ENCODE measurements at regions not wholly inside any gene's neighbourhood (a gene's known extent, or its start where the extent isn't known, plus 50 kb on each side); places are given as distances from the start of the nearest gene placed in this dataset.

DNA sequence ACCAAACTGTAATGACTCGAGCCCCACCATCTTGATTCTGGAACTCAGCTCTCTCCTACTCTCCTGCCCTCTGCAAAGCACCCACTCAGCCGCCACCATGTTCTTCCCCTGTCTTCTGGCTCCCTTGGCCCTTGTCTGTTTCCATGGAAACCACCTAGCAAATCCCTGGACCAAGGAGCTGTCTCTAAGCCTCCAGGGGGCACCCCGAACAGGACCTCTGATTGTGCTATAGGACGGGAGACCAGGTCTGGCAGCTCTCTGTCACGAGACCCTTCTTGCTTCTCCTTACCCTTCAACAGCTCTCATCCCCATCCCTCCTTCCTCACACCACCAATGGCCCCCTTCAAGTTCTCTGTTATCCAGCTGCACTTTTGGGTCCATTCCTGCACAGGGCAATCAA is 277.7 kb upstream of the ZNF507 start:
- DNase-seq (ENCODE audit: low spot score): no peak

DNA sequence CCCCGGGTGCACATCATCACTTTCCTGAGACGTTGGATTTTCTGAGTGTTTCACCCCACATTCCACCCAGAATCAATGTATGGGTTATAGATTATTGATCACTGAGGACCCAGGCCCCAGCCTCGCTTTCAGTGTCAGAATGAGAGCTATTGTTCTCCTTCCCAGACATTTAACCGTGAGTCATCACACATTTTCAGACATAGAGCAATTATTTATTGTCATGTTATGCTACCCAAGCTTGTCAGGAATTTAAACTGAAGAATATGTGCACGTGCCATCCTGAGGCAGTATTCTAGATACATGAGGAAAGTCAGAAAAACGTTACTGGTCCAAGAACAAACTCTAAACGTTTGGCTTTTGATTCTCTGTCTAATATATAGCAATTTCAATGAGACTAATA is 276.6 kb upstream of the ZNF507 start:
- Histone ChIP-seq H3K9me3 (ENCODE audit: control insufficient read depth in 4 of 4, low read length in 3 of 4) (no peaks in the 10 kb centered on the region), H3K4me1 (ENCODE audit: control insufficient read depth in 4 of 4, insufficient read depth in 4 of 4, low read length in 3 of 4) (no peaks in the 10 kb centered on the region), H3K9ac (ENCODE audit: low read depth in 1 of 2, low read length in 2 of 2) (no peak overlapping the region), H3K4me3 (ENCODE audit: low read depth in 1 of 3, low read length in 3 of 3) (no peak overlapping the region), H3K36me3 (ENCODE audit: control insufficient read depth in 4 of 4, insufficient read depth in 3 of 4, low read depth in 1 of 4, low read length in 3 of 4) (no peaks in the 10 kb centered on the region), H3K27ac (ENCODE audit: low read depth in 1 of 2, low read length in 2 of 2) (no peak overlapping the region), H3K27me3 (ENCODE audit: control insufficient read depth in 4 of 4, insufficient read depth in 4 of 4, low read length in 3 of 4) (peaks cover 0 to 4% (median 0%) of the 10 kb centered on the region in 4 donors)
- 54% methylated on average over 7 of the region's 7 CpGs for WGBS
- DNase-seq (ENCODE audit: low spot score): no peak
- no peak for TF ChIP-seq JUND (IDR thresholded peaks at IDR 0.05)
- TF ChIP-seq, protein P1, sequence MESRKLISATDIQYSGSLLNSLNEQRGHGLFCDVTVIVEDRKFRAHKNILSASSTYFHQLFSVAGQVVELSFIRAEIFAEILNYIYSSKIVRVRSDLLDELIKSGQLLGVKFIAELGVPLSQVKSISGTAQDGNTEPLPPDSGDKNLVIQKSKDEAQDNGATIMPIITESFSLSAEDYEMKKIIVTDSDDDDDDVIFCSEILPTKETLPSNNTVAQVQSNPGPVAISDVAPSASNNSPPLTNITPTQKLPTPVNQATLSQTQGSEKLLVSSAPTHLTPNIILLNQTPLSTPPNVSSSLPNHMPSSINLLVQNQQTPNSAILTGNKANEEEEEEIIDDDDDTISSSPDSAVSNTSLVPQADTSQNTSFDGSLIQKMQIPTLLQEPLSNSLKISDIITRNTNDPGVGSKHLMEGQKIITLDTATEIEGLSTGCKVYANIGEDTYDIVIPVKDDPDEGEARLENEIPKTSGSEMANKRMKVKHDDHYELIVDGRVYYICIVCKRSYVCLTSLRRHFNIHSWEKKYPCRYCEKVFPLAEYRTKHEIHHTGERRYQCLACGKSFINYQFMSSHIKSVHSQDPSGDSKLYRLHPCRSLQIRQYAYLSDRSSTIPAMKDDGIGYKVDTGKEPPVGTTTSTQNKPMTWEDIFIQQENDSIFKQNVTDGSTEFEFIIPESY (IDR thresholded peaks at IDR 0.05): no peak
- TF ChIP-seq, protein P2, sequence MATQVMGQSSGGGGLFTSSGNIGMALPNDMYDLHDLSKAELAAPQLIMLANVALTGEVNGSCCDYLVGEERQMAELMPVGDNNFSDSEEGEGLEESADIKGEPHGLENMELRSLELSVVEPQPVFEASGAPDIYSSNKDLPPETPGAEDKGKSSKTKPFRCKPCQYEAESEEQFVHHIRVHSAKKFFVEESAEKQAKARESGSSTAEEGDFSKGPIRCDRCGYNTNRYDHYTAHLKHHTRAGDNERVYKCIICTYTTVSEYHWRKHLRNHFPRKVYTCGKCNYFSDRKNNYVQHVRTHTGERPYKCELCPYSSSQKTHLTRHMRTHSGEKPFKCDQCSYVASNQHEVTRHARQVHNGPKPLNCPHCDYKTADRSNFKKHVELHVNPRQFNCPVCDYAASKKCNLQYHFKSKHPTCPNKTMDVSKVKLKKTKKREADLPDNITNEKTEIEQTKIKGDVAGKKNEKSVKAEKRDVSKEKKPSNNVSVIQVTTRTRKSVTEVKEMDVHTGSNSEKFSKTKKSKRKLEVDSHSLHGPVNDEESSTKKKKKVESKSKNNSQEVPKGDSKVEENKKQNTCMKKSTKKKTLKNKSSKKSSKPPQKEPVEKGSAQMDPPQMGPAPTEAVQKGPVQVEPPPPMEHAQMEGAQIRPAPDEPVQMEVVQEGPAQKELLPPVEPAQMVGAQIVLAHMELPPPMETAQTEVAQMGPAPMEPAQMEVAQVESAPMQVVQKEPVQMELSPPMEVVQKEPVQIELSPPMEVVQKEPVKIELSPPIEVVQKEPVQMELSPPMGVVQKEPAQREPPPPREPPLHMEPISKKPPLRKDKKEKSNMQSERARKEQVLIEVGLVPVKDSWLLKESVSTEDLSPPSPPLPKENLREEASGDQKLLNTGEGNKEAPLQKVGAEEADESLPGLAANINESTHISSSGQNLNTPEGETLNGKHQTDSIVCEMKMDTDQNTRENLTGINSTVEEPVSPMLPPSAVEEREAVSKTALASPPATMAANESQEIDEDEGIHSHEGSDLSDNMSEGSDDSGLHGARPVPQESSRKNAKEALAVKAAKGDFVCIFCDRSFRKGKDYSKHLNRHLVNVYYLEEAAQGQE (IDR thresholded peaks at IDR 0.05): no peak
- no peak for TF ChIP-seq RXRA (IDR thresholded peaks at IDR 0.05)
- no peak for TF ChIP-seq RAD21 (IDR thresholded peaks at IDR 0.05)
- TF ChIP-seq, protein P3, sequence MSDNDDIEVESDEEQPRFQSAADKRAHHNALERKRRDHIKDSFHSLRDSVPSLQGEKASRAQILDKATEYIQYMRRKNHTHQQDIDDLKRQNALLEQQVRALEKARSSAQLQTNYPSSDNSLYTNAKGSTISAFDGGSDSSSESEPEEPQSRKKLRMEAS (IDR thresholded peaks at IDR 0.05): no peak
- TF ChIP-seq GABPA (IDR thresholded peaks at IDR 0.05 in 1 of 2, conservative IDR thresholded peaks at IDR 0.05 in 1 of 2): no peak
- no peak for TF ChIP-seq NR2F2 (IDR thresholded peaks at IDR 0.05)
- no peak for TF ChIP-seq EGR1 (IDR thresholded peaks at IDR 0.05; ENCODE audit: low read depth in 2 of 2)
- TF ChIP-seq FOXA2 (IDR thresholded peaks at IDR 0.05): no peak
- no peak for TF ChIP-seq TAF1 (conservative IDR thresholded peaks at IDR 0.05)
- no peak for TF ChIP-seq HNF4A (conservative IDR thresholded peaks at IDR 0.05)
- TF ChIP-seq FOXA1 (IDR thresholded peaks at IDR 0.05): no peak

More for the DNA sequence above, 277.7 kb upstream of the ZNF507 start:
- WGBS: 36% methylated on average over 5 of the region's 5 CpGs
- Histone ChIP-seq H3K4me1 (ENCODE audit: control insufficient read depth in 4 of 4, insufficient read depth in 4 of 4, low read length in 3 of 4) (no peaks in the 10 kb centered on the region), H3K27ac (ENCODE audit: low read depth in 1 of 2, low read length in 2 of 2) (no peak overlapping the region), H3K9me3 (ENCODE audit: control insufficient read depth in 4 of 4, low read length in 3 of 4) (no peaks in the 10 kb centered on the region), H3K9ac (ENCODE audit: low read depth in 1 of 2, low read length in 2 of 2) (no peak overlapping the region), H3K36me3 (ENCODE audit: control insufficient read depth in 4 of 4, insufficient read depth in 3 of 4, low read depth in 1 of 4, low read length in 3 of 4) (no peaks in the 10 kb centered on the region), H3K27me3 (ENCODE audit: control insufficient read depth in 4 of 4, insufficient read depth in 4 of 4, low read length in 3 of 4) (peaks cover 0 to 4% (median 0%) of the 10 kb centered on the region in 4 donors), H3K4me3 (ENCODE audit: low read depth in 1 of 3, low read length in 3 of 3) (no peak overlapping the region)
- TF ChIP-seq RAD21 (IDR thresholded peaks at IDR 0.05): no peak

DNA sequence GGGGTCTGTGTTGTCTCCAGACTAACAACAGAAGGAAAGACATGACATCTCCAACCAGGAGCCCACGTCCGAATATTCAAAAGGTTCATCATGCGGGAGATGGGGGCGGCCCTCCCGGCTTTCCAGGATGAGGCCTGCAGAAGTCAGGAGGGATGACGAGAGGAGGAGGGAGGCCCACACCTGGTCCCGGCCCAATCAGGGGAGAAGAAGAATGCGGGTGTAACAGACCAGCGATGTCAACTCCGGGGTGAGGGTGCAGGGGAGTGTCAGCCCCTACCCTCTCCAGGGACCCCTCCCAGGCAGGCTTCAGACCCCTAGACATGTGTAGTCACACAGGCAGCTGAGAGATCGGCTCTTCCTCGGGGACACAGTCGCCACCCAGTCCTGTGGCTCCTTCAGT is 275.3 kb upstream of the ZNF507 start:
- no peaks in the 10 kb centered on the region for H3K4me1 ChIP-seq (ENCODE audit: control insufficient read depth in 4 of 4, insufficient read depth in 4 of 4, low read length in 3 of 4)
- no peak overlapping the region for H3K4me3 ChIP-seq (ENCODE audit: low read depth in 1 of 3, low read length in 3 of 3)
- H3K36me3 ChIP-seq (ENCODE audit: control insufficient read depth in 4 of 4, insufficient read depth in 3 of 4, low read depth in 1 of 4, low read length in 3 of 4): no peaks in the 10 kb centered on the region
- no peaks in the 10 kb centered on the region for H3K9me3 ChIP-seq (ENCODE audit: control insufficient read depth in 4 of 4, low read length in 3 of 4)
- peaks cover 0 to 4% (median 0%) of the 10 kb centered on the region in 4 donors for H3K27me3 ChIP-seq (ENCODE audit: control insufficient read depth in 4 of 4, insufficient read depth in 4 of 4, low read length in 3 of 4)
- no peak overlapping the region for H3K27ac ChIP-seq (ENCODE audit: low read depth in 1 of 2, low read length in 2 of 2)
- WGBS: 77% methylated on average over 13 of the region's 13 CpGs
- DNase-seq (ENCODE audit: low spot score): no peak
- no peak overlapping the region for H3K9ac ChIP-seq (ENCODE audit: low read depth in 1 of 2, low read length in 2 of 2)
- TF ChIP-seq EGR1 (IDR thresholded peaks at IDR 0.05; ENCODE audit: low read depth in 2 of 2): no peak
- no peak for TF ChIP-seq FOXA2 (IDR thresholded peaks at IDR 0.05)
- TF ChIP-seq, protein P2 (IDR thresholded peaks at IDR 0.05): no peak
- no peak for TF ChIP-seq SP1 (IDR thresholded peaks at IDR 0.05)
- TF ChIP-seq, protein P4, sequence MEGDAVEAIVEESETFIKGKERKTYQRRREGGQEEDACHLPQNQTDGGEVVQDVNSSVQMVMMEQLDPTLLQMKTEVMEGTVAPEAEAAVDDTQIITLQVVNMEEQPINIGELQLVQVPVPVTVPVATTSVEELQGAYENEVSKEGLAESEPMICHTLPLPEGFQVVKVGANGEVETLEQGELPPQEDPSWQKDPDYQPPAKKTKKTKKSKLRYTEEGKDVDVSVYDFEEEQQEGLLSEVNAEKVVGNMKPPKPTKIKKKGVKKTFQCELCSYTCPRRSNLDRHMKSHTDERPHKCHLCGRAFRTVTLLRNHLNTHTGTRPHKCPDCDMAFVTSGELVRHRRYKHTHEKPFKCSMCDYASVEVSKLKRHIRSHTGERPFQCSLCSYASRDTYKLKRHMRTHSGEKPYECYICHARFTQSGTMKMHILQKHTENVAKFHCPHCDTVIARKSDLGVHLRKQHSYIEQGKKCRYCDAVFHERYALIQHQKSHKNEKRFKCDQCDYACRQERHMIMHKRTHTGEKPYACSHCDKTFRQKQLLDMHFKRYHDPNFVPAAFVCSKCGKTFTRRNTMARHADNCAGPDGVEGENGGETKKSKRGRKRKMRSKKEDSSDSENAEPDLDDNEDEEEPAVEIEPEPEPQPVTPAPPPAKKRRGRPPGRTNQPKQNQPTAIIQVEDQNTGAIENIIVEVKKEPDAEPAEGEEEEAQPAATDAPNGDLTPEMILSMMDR (IDR thresholded peaks at IDR 0.05; ENCODE audit: low read depth, low read length, missing input control): no peak
- TF ChIP-seq HNF4A (conservative IDR thresholded peaks at IDR 0.05): no peak
- TF ChIP-seq RAD21 (IDR thresholded peaks at IDR 0.05): no peak
- no peak for TF ChIP-seq NR2F2 (IDR thresholded peaks at IDR 0.05)
- no peak for TF ChIP-seq GABPA (IDR thresholded peaks at IDR 0.05 in 1 of 2, conservative IDR thresholded peaks at IDR 0.05 in 1 of 2)
- TF ChIP-seq, protein P5, sequence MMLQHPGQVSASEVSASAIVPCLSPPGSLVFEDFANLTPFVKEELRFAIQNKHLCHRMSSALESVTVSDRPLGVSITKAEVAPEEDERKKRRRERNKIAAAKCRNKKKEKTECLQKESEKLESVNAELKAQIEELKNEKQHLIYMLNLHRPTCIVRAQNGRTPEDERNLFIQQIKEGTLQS (IDR thresholded peaks at IDR 0.05): no peak
- no peak for TF ChIP-seq JUND (IDR thresholded peaks at IDR 0.05)
